ENCODE measurements at regions not wholly inside any gene's neighbourhood (a gene's known extent, or its start where the extent isn't known, plus 50 kb on each side); places are given as distances from the start of the nearest gene placed in this dataset. TPM values are rescaled to one million over a fixed set of nuclear protein-coding genes. Genes with fewer than 3 reads are reported as not detected.

Small RNA genes lying in the stretch of these regions (small RNA-seq; reads per million reads assigned to genes)
- gene MIR325 (ENCODE audit: low replicate concordance) (not detected), gene RNA5SP509 (ENCODE audit: low replicate concordance) (not detected)

All from skin of body (tissue), 1 donor.